IMR-90 (cell line): ENCODE measurements at regions not wholly inside any gene's neighbourhood (a gene's known extent, or its start where the extent isn't known, plus 50 kb on each side); places are given as distances from the start of the nearest gene placed in this dataset.

Experiments used
- ATAC-seq: fragments of 200-7000 bp; cut with Tn5 transposase; 2 replicates; pipeline ENCODE4 v1.9.1; 2020; ENCODE audit warnings: low read depth, mild to moderate bottlenecking, moderate library complexity
- BruUV-seq: library from RNA; stranded (reverse); fragments of 400-500 nt; replicated peaks from 2 replicates; lab custom pipeline; 2021; lab: Mats Ljungman, UMichigan
- CTCF ChIA-PET: fragments of 300-600 bp; formaldehyde crosslinking; extraction: SDS; loops from one replicate; lab custom pipeline; 2021; ENCODE audit warnings: antibody characterized with exemption; lab: Yijun Ruan, JAX
- POLR2A ChIA-PET: fragments of 300-600 bp; sonication (Branson Sonifier 250); formaldehyde crosslinking; loops from one replicate; lab custom pipeline; 2022; ENCODE audit warnings: antibody characterized with exemption; ENCODE audit not compliant: unreplicated experiment; lab: Charles Lee
- DNase-seq: peaks from one replicate; pipeline ENCODE4 v3.0.0; 2013
- H2AFZ ChIP-seq: replicated peaks from 2 replicates; pipeline ENCODE3; 2013; ENCODE audit warnings: low read length, mild to moderate bottlenecking; ENCODE audit not compliant: poor library complexity
- H2AK5ac ChIP-seq: 2 replicates; pipeline ENCODE4 v1.6.1; 2013; ENCODE audit warnings: low read depth, low read length, inconsistent platforms
- H2AK9ac ChIP-seq: replicated peaks from 2 replicates; pipeline ENCODE3; 2013; ENCODE audit warnings: mild to moderate bottlenecking, low read depth, low read length, moderate library complexity; ENCODE audit not compliant: poor library complexity
- H2BK120ac ChIP-seq: 2 replicates; pipeline ENCODE4 v1.6.1; 2013; ENCODE audit warnings: low read depth, low read length, inconsistent platforms
- H2BK15ac ChIP-seq: 3 replicates; pipeline ENCODE4 v1.6.1; 2013; ENCODE audit warnings: low read depth, low read length, inconsistent platforms
- H2BK20ac ChIP-seq: 2 replicates; pipeline ENCODE4 v1.6.1; 2013; ENCODE audit warnings: low read depth, mild to moderate bottlenecking, inconsistent platforms, low read length, moderate library complexity
- H2BK5ac ChIP-seq: 2 replicates; pipeline ENCODE4 v1.6.1; 2013; ENCODE audit warnings: mild to moderate bottlenecking, low read depth, low read length, inconsistent platforms; ENCODE audit not compliant: poor library complexity, severe bottlenecking
- H3K14ac ChIP-seq: replicated peaks from 2 replicates; pipeline ENCODE4 v1.6.1; 2013; ENCODE audit warnings: low read depth, low read length, inconsistent platforms
- H3K18ac ChIP-seq: 2 replicates; pipeline ENCODE4 v1.6.1; 2013; ENCODE audit warnings: low read depth, low read length, control low read depth
- H3K23ac ChIP-seq: 2 replicates; pipeline ENCODE4 v1.6.1; 2013; ENCODE audit warnings: low read depth, low read length, inconsistent platforms
- H3K27ac ChIP-seq: 2 replicates; pipeline ENCODE4 v1.5.1; 2013; ENCODE audit warnings: mild to moderate bottlenecking, control low read depth, low read length; ENCODE audit not compliant: insufficient read depth
- H3K27me3 ChIP-seq: 2 replicates; pipeline ENCODE4 v1.6.1; 2013; ENCODE audit warnings: low read length; ENCODE audit not compliant: control insufficient read depth, insufficient read depth
- H3K36me3 ChIP-seq: 2 replicates; pipeline ENCODE4 v1.6.1; 2013; ENCODE audit warnings: low read length, mixed read lengths; ENCODE audit not compliant: control insufficient read depth, insufficient read depth
- H3K4ac ChIP-seq: 2 replicates; pipeline ENCODE4 v1.6.1; 2013; ENCODE audit warnings: low read depth, low read length, inconsistent platforms
- H3K4me1 ChIP-seq: 2 replicates; pipeline ENCODE4 v1.6.1; 2013; ENCODE audit warnings: low read length, mixed read lengths; ENCODE audit not compliant: control insufficient read depth, insufficient read depth
- H3K4me2 ChIP-seq: 2 replicates; pipeline ENCODE4 v1.6.1; 2013; ENCODE audit warnings: low read depth, mild to moderate bottlenecking, control low read depth, low read length, moderate library complexity
- H3K4me3 ChIP-seq: 2 replicates; pipeline ENCODE4 v1.5.1; 2013; ENCODE audit warnings: low read depth, mild to moderate bottlenecking, control low read depth, low read length, moderate library complexity; ENCODE audit not compliant: insufficient read depth
- H3K56ac ChIP-seq: 2 replicates; pipeline ENCODE4 v1.6.1; 2013; ENCODE audit warnings: low read length, inconsistent platforms; ENCODE audit not compliant: insufficient read depth; ENCODE audit errors: extremely low read depth
- H3K79me1 ChIP-seq, 2 experiments: 2 replicates each; pipeline ENCODE4 v1.6.1; 2013; ENCODE audit warnings: low read length in 2 of 2, inconsistent platforms in 1 of 2, low read depth in 1 of 2
- H3K9ac ChIP-seq: 2 replicates; pipeline ENCODE4 v1.6.1; 2013; ENCODE audit warnings: low read depth, low read length, control low read depth
- H3K9me1 ChIP-seq: 2 replicates; pipeline ENCODE4 v1.6.1; 2013; ENCODE audit warnings: low read length, inconsistent platforms; ENCODE audit not compliant: insufficient read depth
- H3K9me3 ChIP-seq: 2 replicates; pipeline ENCODE4 v1.6.1; 2013; ENCODE audit warnings: low read length; ENCODE audit not compliant: control insufficient read depth, insufficient read depth
- H4K20me1 ChIP-seq: 2 replicates; pipeline ENCODE4 v1.6.1; 2013; ENCODE audit warnings: low read length, inconsistent platforms; ENCODE audit not compliant: insufficient read depth
- H4K5ac ChIP-seq: 2 replicates; pipeline ENCODE4 v1.6.1; 2013; ENCODE audit warnings: mild to moderate bottlenecking, low read depth, low read length, control low read depth
- H4K8ac ChIP-seq, 2 experiments: 2 replicates each; pipeline ENCODE4 v1.6.1; 2013; ENCODE audit warnings: low read depth in 2 of 2, low read length in 2 of 2, control low read depth in 1 of 2, inconsistent platforms in 1 of 2
- H4K91ac ChIP-seq: 2 replicates; pipeline ENCODE4 v1.6.1; 2013; ENCODE audit warnings: low read depth, low read length, inconsistent platforms; ENCODE audit not compliant: insufficient read depth
- BHLHE40 ChIP-seq: fragments of 150-350 bp; IDR thresholded peaks from 2 replicates; pipeline ENCODE4 v1.6.1; 2016; ENCODE audit warnings: mild to moderate bottlenecking, low read depth, low read length
- CEBPB ChIP-seq: IDR thresholded peaks from 2 replicates; pipeline ENCODE4 v1.6.1; 2012; ENCODE audit warnings: low read depth, low read length, improper control_type of control experiment
- CHD1 ChIP-seq: IDR thresholded peaks from 2 replicates; pipeline ENCODE4 v1.6.1; 2012; ENCODE audit warnings: low read depth, low read length, improper control_type of control experiment
- FOS ChIP-seq: fragments of 150-350 bp; IDR thresholded peaks from 2 replicates; pipeline ENCODE4 v1.6.1; 2016; ENCODE audit warnings: low read depth, low read length
- MAFK ChIP-seq: IDR thresholded peaks from 2 replicates; pipeline ENCODE4 v1.6.1; 2012; ENCODE audit warnings: low read depth, low read length, improper control_type of control experiment
- MAZ ChIP-seq: IDR thresholded peaks from 2 replicates; pipeline ENCODE4 v1.6.1; 2012; ENCODE audit warnings: low read depth, mild to moderate bottlenecking, low read length, improper control_type of control experiment, moderate library complexity, borderline replicate concordance
- MXI1 ChIP-seq: IDR thresholded peaks from 2 replicates; pipeline ENCODE4 v1.6.1; 2012; ENCODE audit warnings: low read depth, mild to moderate bottlenecking, low read length, moderate library complexity, borderline replicate concordance
- NFE2L2 ChIP-seq: fragments of 150-350 bp; IDR thresholded peaks from 2 replicates; pipeline ENCODE4 v1.6.1; 2016; ENCODE audit warnings: low read depth, mild to moderate bottlenecking, low read length
- POLR2A ChIP-seq: IDR thresholded peaks from 2 replicates; pipeline ENCODE4 v1.6.1; 2012; ENCODE audit warnings: mild to moderate bottlenecking, low read depth, low read length
- RAD21 ChIP-seq: IDR thresholded peaks from 2 replicates; pipeline ENCODE4 v1.6.1; 2012; ENCODE audit warnings: low read length, improper control_type of control experiment
- RCOR1 ChIP-seq: IDR thresholded peaks from 2 replicates; pipeline ENCODE4 v1.6.1; 2012; ENCODE audit warnings: mild to moderate bottlenecking, low read length, improper control_type of control experiment; ENCODE audit not compliant: insufficient replicate concordance
- RFX5 ChIP-seq: IDR thresholded peaks from 2 replicates; pipeline ENCODE4 v1.8.0; 2012; ENCODE audit warnings: low read depth, mild to moderate bottlenecking, low read length, moderate library complexity
- SMC3 ChIP-seq: fragments of 150-350 bp; IDR thresholded peaks from 2 replicates; pipeline ENCODE4 v1.6.1; 2016; ENCODE audit warnings: low read depth, mild to moderate bottlenecking, antibody characterized with exemption, low read length, moderate library complexity
- WGBS, 2 experiments: methylation state at CpG; one replicate each; pipeline versions ENCODE4 v1.1.5 to v1.1.7; 2013; ENCODE audit warnings: missing lambda C conversion rate in 2 of 2; ENCODE audit not compliant: insufficient read length in 1 of 2; ENCODE audit errors: extremely low coverage in 2 of 2; 5-methylcytosine and 5-hydroxymethylcytosine counted together
- dilution Hi-C: fragments of 300-500 bp; cut with HindIII; formaldehyde crosslinking; loops from one replicate; pipeline ENCODE4 v1.14.3; 2018; ENCODE audit warnings: low sequenced_read_pairs; ENCODE audit not compliant: unreplicated experiment
- in situ Hi-C: fragments of 300-500 bp; cut with MboI; formaldehyde crosslinking; loops from 3 replicates; pipeline ENCODE4 v1.14.3; 2019; ENCODE audit warnings: low sequenced_read_pairs, inconsistent platforms, mixed read lengths
- intact Hi-C: fragments of 100-400 bp; cut with micrococcal nuclease; formaldehyde crosslinking; loops from 2 replicates; pipeline ENCODE4 v1.10.0; 2022
- TF ChIP-seq, protein P1 (sequence below): fragments of 150-350 bp; IDR thresholded peaks from 2 replicates; pipeline ENCODE4 v1.6.1; 2016; ENCODE audit warnings: low read depth, mild to moderate bottlenecking, low read length, moderate library complexity, borderline replicate concordance
- TF ChIP-seq, protein P2 (sequence below): fragments of 150-350 bp; IDR thresholded peaks from 2 replicates; pipeline ENCODE4 v1.6.1; 2017; ENCODE audit warnings: mild to moderate bottlenecking, antibody characterized with exemption, low read length, low read depth
- TF ChIP-seq, protein P3 (sequence below): conservative IDR thresholded peaks from 2 replicates; pipeline ENCODE4 v1.5.1; 2012; ENCODE audit warnings: mild to moderate bottlenecking, low read depth, low read length, improper control_type of control experiment

DNA sequence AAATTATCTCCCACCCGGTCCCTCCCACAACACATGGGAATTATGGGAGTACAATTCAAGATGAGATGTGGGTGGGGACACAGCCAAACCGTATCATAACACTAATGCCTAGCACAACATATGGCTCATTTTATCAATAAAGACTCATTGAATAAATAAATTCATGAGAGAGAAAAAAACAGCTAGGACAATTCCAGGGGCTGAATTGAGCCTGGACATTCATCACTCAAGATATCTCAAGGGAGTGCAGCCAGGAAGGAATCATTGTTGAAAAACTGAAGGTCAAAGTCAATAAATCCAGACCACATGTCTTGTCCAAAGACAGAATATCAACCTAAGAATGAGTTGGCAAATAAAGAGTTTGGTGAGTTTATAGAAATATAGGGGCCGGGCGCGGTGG, 644.1 kb downstream of the PLPP3 start:
- Histone ChIP-seq H3K4me1 (peaks cover 7% of the 10 kb centered on the region), H3K9me3 (peaks cover 4% of the 10 kb centered on the region; the same call in 1 of the 2 replicates), H3K18ac (no peak overlapping the region), H3K27me3 (no peaks in the 10 kb centered on the region; the same call in 1 of the 2 replicates), H2AFZ (no peak overlapping the region), H3K4ac (no peak overlapping the region), H4K20me1 (no peaks in the 10 kb centered on the region), H3K9me1 (peaks cover 3% of the 10 kb centered on the region; the same call in 1 of the 2 replicates), H2AK5ac (no peak overlapping the region), H2BK120ac (no peak overlapping the region), H3K4me2 (no peak overlapping the region), H2AK9ac (no peak overlapping the region), H4K8ac (no peak overlapping the region), H2BK15ac (no peak overlapping the region), H3K79me1 (no peaks in the 10 kb centered on the region), H3K14ac (no peak overlapping the region), H4K5ac (no peak overlapping the region), H3K4me3 (no peak overlapping the region), H4K91ac (no peak overlapping the region), H3K27ac (no peak overlapping the region), H2BK5ac (no peak overlapping the region), H3K23ac (no peak overlapping the region), H3K9ac (no peak overlapping the region), H3K56ac (no peak overlapping the region), H2BK20ac (no peak overlapping the region), H3K36me3 (no peaks in the 10 kb centered on the region)
- CTCF ChIA-PET = no interaction called here
- BruUV-seq = no TSS peak
- no peak for DNase-seq
- intact Hi-C loops = no loop called here
- in situ Hi-C loops = no loop called here
- no peak for ATAC-seq
- WGBS, 2 experiments = no CpG with 5 or more reads among the region's 5 CpGs
- POLR2A ChIA-PET = no interaction called here
- dilution Hi-C loops = no loop called here
- no peak for TF ChIP-seq FOS
- TF ChIP-seq SMC3 = no peak
- TF ChIP-seq MXI1 = no peak
- TF ChIP-seq CHD1 = no peak
- no peak for TF ChIP-seq NFE2L2
- TF ChIP-seq, protein P1, sequence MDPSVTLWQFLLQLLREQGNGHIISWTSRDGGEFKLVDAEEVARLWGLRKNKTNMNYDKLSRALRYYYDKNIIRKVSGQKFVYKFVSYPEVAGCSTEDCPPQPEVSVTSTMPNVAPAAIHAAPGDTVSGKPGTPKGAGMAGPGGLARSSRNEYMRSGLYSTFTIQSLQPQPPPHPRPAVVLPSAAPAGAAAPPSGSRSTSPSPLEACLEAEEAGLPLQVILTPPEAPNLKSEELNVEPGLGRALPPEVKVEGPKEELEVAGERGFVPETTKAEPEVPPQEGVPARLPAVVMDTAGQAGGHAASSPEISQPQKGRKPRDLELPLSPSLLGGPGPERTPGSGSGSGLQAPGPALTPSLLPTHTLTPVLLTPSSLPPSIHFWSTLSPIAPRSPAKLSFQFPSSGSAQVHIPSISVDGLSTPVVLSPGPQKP = no peak
- TF ChIP-seq MAZ = no peak
- no peak for TF ChIP-seq RFX5
- TF ChIP-seq MAFK = no peak
- no peak for TF ChIP-seq RCOR1
- TF ChIP-seq, protein P2, sequence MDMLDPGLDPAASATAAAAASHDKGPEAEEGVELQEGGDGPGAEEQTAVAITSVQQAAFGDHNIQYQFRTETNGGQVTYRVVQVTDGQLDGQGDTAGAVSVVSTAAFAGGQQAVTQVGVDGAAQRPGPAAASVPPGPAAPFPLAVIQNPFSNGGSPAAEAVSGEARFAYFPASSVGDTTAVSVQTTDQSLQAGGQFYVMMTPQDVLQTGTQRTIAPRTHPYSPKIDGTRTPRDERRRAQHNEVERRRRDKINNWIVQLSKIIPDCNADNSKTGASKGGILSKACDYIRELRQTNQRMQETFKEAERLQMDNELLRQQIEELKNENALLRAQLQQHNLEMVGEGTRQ = no peak
- TF ChIP-seq, protein P3, sequence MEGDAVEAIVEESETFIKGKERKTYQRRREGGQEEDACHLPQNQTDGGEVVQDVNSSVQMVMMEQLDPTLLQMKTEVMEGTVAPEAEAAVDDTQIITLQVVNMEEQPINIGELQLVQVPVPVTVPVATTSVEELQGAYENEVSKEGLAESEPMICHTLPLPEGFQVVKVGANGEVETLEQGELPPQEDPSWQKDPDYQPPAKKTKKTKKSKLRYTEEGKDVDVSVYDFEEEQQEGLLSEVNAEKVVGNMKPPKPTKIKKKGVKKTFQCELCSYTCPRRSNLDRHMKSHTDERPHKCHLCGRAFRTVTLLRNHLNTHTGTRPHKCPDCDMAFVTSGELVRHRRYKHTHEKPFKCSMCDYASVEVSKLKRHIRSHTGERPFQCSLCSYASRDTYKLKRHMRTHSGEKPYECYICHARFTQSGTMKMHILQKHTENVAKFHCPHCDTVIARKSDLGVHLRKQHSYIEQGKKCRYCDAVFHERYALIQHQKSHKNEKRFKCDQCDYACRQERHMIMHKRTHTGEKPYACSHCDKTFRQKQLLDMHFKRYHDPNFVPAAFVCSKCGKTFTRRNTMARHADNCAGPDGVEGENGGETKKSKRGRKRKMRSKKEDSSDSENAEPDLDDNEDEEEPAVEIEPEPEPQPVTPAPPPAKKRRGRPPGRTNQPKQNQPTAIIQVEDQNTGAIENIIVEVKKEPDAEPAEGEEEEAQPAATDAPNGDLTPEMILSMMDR = no peak
- no peak for TF ChIP-seq BHLHE40
- no peak for TF ChIP-seq RAD21
- no peak for TF ChIP-seq POLR2A
- no peak for TF ChIP-seq CEBPB
